Stimulated activated CD4-positive, alpha-beta T cell treated with anti-CD3 and anti-CD28 coated beads, Interleukin-4, amount 100 ng/mL, for 24 hours (primary cell): ENCODE measurements at regions not wholly inside any gene's neighbourhood (a gene's known extent, or its start where the extent isn't known, plus 50 kb on each side); places are given as distances from the start of the nearest gene placed in this dataset.

Experiments
- DNase-seq: peaks from one replicate; pipeline ENCODE4 v3.0.0-alpha.2; 2020

DNA sequence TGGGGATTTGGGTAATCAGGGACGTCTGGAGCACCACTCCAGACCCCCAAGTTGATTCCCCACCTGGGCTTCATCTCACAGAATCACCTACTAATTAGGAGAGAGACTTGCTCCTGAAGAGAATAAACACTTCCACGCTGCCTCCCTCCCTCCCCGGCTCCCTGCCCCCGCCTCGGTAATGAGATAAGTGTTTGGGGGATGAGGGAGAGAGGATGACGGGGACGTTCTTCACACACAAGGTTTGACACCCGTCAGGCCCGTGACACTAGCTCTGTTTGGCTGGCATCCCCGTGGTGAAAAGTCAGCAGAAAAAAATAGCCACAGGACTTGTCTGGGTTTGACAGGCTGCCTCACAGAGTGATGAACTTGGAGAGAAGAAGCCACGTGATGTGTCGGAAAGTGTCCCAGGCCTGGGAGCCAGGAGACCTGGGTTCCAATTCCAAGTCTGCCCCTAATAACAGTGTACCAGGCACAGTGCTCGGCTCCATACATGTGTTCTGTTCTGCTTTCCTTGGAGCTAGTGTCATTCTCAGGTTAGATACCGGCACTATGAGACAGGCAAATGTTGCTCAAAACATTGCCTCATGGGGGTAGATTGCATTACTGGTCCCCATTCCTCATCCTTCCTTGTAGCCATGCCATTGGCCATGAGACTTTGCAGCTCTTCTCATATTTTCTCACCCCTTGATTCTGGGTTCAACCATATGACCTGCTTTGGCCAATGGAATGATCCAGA lies 578.0 kb downstream of the BCOR start:
- no peak for DNase-seq

- DNase-seq, result no peak
These were observed 572.0 kb downstream of the BCOR start for GRCh38 chrX:39525758-39526157.

DNA sequence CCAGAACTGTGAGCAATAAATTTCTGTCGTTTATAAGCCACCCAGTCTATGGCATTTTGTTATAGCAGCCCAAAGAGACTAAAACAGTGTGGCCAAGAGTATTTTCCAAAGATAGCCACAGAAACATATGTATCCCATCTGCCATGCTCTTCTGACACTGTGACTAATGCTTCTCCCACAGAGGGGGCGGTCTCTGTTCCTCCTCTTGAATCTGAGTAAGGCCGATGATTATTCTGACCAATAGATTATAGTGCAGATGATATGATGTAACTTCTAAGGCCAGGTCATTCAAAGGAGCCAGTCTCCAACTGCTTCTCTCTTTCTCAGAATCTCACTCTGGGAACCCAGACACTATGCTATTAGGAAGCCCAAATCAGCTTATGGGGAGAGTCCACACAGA lies 570.7 kb downstream of the BCOR start:
- no peak for DNase-seq

GRCh38 chrX:39528161-39528916 lies 569.4 kb downstream of the BCOR start:
- no peak for DNase-seq

GRCh38 chrX:39532761-39533160 lies 565.0 kb downstream of the BCOR start:
- DNase-seq, result no peak

DNA sequence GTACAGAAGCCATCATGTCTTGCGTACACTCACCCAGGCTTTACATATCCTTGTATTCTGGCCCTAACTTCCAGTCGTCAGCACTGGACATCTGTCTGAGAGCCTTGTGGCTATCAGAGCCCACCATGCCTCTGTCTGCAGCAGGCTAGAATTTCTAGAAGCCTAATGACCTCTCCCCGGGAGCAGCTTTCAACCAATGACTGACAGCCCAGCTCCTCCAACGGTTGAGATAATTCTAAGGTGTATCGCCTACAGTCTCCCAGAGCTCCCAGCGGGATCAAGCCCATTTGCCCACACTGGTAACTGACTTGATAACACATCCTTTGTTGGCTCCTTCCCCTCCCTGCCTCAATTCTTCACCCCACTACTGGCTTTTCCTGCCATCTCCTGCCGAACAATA lies 562.8 kb downstream of the BCOR start:
- DNase-seq, result no peak

GRCh38 chrX:39536211-39536610 lies 561.5 kb downstream of the BCOR start:
- DNase-seq, result no peak

GRCh38 chrX:39541881-39542280 lies 555.9 kb downstream of the BCOR start:
- DNase-seq, result no peak

DNA sequence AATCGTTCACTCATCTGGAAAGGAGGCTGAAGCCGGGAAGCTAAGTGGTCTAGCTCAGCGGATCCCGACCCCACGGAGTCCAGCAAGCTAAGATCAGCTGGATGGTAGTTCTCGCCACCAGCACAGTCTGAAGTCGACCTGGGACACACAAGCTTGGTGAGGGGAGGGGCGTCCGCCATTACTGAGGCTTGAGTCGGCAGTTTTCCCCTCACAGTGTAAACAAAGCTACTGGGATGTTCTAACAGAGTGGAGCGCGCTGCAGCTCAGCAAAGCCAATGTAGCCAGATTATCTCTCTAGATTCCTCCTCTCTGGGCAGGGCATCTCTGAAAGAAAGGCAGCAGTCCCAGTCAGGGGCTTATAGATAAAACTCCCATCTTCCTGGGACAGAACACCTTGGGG lies 555.4 kb downstream of the BCOR start:
- DNase-seq, result no peak

- no peak for DNase-seq
These were observed 546.9 kb downstream of the BCOR start for GRCh38 chrX:39550795-39551361.

DNA sequence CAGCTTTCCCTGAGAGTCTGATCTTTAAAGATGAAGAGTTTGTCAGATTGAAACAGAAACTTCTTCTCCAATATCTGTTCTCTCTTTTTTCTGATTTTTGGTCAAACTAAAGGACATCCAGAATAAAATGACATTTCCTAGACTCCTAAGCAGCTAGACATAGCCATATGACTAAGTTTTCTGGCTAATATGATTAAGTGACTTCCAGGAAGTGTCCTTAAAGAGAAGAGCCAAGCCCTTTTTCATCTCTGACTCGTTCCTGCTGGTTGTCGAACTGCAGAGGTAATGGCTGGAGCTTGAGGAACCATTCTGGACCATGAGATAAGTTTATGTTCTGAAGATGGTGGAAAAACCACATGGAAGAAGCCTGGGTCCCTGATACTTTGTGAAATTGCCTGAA lies 546.0 kb downstream of the BCOR start:
- no peak for DNase-seq

DNA sequence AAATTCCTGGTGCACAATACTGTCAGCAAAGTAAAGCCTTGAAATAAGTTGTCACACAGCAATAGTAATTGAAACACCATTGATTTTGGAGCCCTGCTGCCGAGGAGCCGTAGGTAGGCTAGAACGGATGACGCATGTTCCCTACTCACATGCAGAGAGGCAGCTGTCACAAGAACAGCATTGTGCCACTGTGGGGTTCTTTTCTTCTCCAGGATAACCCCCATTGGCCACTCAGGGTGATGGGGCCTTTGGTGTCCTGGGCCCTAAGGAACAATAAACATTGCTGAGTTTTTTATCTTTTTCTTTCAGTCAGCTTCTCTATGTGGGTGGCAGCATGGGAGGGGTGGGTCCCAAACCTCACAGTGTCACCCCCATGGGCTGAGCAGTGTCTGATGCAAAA lies 542.3 kb downstream of the BCOR start:
- no peak for DNase-seq

DNA sequence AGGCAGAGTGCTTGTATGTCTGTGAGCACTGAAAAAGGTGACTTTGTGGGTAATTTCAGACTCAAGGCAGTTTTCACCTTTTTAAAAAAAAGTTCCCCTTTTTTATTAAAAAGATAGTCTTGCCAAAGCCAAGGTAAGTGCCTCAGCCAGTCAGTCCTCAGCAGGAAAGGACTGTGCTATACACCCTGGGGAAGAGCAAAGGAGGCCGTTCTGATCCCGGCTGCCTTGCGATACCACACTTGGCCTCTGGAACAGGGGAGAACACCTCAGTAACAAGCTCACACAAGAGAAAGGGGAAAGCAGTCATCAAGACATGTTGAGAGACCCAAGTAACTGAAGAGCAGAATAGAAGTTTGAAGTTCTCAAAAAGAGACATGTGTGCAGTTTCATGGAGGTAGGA lies 541.7 kb downstream of the BCOR start:
- DNase-seq, result no peak

DNA sequence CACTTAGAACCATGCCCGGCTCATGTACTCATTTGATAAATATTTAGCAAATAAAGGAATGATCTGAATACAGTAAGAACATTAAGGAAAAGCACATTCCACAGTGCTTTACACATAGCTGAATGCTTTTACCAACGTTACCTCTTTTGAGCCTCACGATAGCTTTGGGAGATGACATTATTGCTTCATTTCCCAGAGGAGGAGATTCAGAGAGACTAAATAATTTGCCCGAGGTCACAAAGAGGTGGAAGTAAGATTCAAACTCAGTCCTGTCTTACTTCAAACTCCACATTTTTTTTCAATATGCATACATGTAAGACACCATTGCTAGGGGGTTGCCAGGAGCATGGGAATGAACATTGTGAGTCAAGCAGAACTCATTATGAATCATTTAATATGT lies 538.5 kb downstream of the BCOR start:
- DNase-seq, result no peak

DNA sequence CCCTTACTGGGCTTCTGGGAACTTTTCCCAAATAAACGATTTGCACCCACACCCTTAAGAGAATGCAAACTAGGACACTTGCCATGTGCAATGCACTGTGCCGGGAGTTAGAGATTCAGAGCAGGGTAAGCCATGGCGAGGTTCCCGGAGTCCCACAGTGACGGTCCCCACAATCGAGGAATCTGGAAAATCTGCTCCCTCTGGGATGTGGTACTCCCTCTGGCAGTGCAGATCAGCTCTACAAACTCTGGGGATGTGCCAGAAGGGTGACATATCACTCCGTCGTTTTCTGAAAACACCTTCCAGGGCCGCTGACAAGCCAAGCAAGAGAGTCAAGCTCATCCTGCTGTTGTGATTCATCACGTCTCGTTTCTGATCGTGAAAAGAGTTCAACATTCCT lies 537.5 kb downstream of the BCOR start:
- DNase-seq, result no peak

GRCh38 chrX:39563178-39563577 lies 534.6 kb downstream of the BCOR start:
- DNase-seq, result no peak

DNA sequence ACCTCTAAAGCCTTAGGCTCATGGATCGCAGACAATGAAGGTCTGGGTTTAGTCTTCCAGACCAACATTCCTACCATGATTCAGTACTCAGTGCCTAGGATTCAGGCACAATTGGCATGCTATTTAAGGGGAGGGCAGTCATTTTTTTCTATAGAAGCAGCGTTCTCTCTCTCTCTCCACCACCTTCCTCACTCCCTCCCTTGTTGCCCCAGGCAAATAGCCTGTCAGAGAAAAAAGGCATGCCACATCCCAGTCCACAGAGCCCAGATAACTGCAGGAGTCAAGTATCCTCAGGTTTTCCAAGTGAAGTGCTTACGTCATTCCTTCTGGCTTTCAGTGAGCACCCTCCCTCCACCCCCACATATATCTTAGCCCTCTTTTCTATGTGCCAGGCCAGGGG lies 533.0 kb downstream of the BCOR start:
- no peak for DNase-seq

GRCh38 chrX:39574178-39574577 lies 523.6 kb downstream of the BCOR start:
- no peak for DNase-seq

DNA sequence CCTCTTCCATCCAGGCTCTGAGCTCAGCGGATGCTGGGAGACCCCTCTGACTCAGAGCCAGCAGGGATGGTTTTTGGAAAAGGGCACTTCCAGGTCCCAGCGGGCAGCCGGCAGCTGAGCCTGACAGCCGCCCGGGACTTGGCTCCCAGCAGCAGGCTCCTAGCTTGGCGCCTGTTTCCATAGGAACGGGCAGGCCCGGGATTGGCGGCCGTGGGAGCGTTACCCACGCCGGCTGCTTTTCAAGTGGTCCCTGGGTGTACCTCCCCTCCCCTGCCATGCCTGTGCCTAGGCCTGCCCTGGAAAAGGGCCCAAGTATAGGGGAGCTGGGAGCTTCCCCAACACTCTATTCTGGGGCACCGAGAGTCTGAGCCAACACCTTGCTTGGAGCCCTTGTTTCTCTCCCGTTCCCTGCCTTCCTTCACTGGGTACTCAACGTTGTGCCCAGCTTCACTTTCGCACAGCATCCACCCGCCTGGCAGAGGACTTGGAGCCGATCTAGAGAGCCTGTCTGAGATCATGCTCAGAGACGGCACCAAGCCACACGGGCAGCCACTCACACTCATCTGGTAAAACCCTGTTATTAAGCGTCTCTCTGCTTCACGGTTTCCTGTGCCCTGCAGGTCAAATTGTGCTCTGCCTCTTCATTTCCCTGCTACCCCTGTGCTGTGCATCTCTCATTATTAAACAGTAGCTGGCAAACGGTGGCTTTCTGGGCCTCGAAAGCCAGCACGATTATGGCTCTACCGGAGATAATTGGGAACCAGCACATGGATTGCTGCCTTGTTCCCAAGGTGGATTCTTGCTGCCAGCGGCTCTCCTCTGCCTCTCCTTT lies 521.5 kb downstream of the BCOR start:
- DNase-seq, result no peak

GRCh38 chrX:39577206-39577984 lies 520.4 kb downstream of the BCOR start:
- no peak for DNase-seq

GRCh38 chrX:39577985-39578869 lies 519.5 kb downstream of the BCOR start:
- peak; percentile 64 for DNase-seq

- no peak for DNase-seq
These were observed 517.7 kb downstream of the BCOR start for GRCh38 chrX:39580043-39580442.
